T-helper 2 cell (primary cell): ENCODE measurements at regions not wholly inside any gene's neighbourhood (a gene's known extent, or its start where the extent isn't known, plus 50 kb on each side); places are given as distances from the start of the nearest gene placed in this dataset.

ENCODE experiments used
- DNase-seq, 5 experiments: peaks; one replicate each; pipeline versions ENCODE4 v3.0.0 to v3.0.0-alpha.2; 2012 to 2022

DNA sequence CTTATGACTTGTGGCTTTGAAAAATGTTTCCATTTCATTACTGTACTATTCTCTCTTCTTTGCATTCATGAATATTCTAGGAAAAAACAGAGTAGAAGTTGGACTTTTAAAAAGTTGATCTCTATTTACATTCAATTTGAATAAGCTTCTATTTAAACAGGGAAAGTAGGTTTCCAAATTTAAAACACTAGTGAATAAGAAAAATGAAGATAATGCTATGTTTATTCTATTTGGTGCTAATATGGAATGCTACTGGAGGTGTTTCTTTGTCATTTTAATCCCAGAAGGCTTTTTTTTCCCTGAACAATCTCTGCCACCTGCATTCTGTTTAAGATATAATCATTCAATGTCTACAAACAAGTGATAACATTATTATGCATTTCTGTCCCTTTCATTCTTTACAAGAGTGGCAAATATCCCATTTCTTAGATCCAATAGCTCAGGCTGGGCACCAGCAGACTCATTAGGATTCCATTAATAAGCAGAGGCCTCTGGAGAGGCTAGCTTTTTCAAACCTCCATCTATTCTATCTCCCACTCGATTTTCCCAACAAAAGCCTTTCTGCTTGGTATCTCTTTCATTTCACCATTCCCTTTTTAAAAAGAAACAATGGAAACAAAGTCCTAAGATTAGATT is 1001.6 kb upstream of the CDH8 start:
- DNase-seq, result no peak

DNA sequence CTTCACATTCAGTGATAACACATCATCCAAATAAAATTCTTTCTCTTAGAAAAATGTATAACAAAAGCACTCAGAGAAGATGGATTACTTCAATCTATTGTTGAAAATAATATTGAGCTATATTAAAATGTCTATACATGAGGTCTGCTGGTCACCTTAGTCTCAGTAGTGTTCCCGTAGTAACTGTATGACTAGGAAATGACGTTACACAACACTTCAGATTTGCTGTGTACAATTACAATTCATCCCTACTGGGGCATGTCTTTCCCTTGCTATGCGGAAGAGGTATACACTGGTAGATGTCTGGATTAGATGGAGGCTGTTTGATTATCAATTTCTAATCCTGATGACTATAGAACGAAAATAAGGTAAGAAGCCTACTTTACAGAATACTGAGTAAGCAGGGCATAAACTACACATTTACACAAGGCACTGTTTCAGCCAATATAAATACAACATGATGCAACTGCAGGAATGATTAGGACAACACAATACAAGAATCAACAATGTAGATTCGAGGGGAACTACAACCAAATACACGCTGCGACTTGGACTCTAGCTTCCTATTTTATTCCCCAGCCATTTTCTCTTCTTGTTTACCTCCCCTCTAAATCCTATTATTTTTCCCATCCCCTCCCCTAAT is 982.5 kb upstream of the CDH8 start:
- no peak for DNase-seq

DNA sequence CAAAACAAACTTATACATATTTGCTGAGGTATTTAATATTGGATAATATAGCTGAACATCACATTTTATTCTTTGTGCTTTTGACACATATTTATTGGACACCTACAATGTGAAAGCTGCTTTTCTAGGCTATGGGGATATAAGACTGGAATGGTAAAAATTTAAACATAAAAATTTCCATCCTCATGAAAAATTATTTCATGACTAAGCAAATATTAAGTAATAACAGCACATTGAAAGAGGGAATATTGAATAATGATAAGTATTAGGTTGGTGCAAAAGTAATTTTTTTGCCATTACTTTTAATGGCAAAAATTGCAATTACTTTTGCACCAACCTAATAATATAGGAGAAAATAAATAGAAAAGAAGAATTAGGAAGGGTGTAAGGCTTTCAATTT is 972.5 kb upstream of the CDH8 start:
- no peak for DNase-seq

DNA sequence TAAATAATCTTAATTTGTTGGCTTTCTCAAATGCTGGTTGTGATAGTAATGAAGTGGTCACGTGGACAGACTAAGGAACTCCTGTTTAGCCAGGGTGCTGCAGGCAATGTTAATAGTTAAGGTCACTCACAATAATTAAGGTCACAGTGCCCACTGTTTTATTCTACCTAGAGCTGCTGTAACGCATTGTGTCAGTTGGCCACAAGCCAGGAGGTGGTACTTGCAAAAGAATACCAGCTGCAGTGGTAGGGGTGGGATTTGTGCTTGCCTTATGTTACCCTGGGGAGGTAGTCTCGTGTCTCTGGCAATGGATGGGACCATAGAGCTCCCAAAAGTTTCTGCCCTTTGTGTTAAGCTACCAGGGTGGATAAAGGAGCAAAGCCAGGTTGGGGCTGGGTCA is 969.1 kb upstream of the CDH8 start:
- no peak for DNase-seq

DNA sequence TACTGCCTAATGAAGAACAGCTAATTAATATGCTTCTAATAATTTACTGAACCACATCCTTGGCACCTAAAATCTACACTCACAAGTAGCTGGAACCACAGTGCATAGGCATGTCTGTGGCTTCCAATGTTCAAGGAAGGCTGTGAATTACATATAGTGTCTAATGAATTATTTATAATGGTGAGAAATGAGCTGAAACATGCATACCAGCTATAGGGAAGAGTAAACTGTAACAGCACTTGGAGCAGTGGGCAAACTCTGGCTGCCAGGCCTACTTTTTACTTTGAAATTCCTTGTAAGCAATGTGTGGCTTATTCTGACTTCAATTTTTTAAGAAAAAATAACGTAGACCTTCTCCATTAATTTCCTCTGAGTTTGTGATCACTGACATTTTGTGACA is 953.2 kb upstream of the CDH8 start:
- no peak for DNase-seq

DNA sequence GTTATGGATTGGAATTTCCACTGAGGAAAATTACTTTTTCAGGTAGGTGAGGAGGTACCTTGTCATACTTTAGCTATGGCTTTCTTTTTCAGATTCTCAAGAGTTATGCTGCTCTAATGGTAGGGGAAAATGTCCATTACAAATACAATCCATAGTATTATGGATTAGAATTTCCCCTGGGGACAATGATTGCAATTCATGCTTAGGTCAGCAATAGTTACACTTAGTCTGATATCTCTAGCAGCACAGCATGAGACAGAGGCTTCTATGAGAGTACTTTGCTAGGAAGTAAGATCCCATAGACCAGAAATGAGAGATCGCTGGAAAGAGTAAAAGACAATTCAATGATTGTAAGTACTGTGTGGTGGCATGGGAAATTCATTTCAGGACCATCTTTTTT is 949.5 kb upstream of the CDH8 start:
- DNase-seq, result no peak

DNA sequence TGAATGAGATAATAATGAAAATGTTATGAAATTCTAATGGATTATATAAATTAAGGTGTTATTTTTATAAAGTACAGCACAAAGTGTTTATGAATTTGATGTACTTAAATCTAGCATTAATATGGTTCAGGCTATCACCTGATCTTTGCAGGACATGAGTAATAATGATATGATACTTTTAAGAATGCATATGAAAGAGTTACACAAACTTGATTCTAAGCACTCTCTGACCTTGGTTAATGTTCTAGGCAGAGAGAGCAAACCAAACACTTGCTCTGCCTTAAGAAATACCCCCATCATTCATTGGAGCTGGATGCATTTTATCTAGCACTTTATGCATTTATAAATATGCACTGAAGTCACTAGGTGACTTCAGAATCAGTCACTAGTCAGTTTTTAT is 942.2 kb upstream of the CDH8 start:
- no peak for DNase-seq

DNA sequence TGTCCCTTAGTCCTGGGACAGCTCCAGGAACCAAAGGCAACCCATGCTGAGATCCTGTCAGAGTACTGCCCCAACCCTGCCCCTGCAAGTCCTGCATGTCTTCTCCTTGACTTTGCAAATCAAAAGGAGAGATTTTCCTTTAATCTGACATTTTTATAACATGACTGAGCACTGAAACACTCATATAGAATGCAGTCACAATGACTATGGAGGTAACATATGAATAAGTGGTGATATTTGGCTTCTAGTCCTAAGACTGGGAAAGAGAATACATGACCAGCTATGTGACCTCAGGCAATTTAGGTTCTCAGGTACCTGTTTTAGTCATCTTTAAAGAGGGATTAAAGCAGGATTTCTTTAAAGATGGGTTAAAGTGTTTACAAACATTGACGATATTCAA is 941.6 kb upstream of the CDH8 start:
- no peak for DNase-seq

DNA sequence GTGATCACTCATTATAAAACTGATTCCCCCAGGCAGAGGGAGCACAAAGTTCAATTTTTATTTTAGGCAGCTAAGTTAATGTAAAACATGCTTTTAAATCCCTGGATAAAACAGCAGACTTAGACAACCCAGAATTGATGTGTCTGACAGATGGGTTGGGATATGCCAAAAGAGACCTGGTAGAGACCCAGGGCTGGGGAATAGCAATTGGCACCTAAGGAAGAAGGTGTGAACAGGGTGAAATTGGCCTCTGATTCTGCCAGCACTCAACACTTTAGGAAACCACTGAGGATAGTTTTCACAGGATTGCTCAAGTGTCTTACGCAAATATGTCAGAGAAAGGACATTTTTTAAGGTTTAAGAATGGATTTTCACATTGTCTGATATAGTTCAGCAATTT is 938.2 kb upstream of the CDH8 start:
- no peak for DNase-seq

DNA sequence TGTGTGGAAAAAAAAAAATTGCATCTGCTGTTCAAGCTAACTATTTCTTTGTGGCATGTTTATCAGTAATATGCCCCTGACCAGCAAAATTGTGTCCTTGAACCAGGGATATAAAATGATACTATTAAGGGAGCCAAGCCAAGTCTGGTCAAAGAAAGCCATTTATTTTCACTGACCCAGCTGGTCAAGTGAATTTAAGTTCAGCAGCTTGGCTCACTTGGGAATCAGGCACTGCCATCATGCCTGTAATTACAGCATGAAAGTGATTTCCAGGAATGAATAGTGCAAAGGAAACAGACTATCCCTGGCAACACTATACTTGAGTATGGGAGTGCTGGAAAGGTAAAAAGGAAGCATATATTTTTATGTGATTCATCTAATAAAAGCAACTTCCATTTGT is 934.6 kb upstream of the CDH8 start:
- no peak for DNase-seq

DNA sequence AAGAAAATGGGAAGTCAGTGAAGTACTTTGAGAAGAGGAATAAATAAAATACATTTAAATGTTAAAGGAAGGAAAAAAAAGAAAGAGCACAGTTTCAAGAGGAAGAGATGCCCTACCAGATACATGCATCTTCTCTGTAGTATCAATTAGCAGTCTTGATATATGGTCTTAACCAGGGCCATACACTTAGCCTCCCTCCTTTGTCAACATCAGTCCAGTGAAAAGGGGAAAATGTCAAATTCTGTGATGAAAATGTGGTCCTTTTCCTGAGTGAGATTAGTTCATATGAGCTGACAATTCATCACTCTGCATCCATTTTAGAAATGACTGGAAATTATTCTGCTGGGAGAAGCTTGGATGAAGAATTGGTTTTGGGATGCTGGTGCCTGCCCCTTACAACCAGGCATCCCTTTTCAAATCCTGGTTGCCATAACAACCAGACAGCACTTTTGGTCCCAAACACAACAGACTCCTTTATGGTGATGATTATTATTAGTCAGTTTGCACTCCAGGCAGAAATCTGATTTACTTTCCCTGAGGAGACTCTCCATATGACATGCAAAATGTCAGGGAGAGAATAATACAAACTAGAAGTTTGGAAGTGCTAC is 933.6 kb upstream of the CDH8 start:
- DNase-seq, result no peak

DNA sequence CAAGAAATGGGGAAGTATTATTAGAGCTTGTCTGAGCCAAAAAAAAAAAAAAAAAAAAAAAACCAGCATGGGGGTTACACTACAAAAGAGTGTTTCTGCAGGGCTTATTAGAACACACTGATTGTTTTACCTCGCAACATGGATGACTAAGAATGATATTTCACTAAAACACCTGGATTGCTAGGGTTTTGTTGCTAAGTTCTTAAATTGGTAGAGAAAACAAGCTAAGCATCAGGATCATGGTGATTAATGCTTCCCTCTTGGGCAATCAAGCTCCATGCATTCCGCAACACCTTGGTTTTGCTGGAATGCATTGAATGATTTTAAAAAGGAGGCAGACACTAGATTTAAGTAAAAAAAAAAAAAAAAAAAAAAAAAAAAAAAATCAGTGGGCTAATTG is 931.4 kb upstream of the CDH8 start:
- no peak for DNase-seq

DNA sequence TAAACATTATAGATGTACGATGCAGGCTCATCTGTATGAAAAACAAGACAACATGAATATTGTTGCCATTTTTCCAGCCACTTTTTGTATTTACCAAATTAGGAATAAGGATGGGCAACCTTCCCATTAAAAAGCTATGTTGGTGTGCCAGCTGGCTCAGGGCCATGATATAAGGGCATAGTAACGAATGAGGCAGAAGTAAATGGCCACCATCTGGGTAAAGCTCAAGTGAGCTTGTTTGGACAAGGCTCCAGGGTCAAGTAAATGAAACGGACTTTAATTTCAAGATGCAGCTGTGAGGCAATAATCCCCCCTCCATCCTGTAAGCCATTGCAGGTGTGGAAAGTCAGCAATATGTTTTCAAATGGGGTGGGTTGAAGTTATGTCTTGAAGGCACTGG is 930.9 kb upstream of the CDH8 start:
- DNase-seq, result no peak

DNA sequence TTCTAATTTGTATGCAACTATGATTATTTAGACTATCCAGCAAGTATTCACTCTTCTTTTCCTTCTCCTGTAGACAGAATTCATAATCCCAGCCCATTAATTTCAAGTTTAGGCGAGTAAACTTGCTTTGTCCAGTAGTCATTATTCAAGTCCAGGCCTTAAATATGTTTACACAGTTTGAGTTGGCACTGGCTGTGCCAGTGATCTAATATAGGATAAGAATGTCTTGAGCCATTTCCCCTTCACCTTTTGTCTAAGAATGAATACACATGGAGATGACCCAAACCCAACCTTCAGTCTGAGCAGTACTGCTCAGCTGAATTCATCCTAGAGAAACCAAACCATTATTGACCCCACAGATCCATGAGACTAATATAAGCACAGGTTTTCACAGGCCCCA is 930.4 kb upstream of the CDH8 start:
- DNase-seq, result no peak

DNA sequence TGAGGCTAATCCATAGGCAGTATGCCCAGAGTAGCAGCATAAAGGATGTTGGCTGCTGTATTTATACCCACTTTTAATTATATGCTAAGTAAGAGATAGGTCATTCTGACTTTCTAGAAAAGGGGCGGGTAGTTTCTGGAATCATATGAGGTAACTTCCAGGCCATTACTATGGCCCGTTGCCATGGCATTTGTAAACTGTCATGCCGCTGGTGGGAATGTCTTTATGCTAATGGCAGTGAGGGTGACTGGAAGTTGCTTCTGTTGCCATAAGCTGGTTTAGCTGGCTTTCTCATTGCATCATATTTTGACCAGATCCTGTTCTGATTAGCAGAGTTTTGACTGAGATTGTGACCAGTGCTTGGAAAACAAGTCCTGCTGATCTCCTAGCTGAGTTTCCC is 929.6 kb upstream of the CDH8 start:
- DNase-seq, result no peak

DNA sequence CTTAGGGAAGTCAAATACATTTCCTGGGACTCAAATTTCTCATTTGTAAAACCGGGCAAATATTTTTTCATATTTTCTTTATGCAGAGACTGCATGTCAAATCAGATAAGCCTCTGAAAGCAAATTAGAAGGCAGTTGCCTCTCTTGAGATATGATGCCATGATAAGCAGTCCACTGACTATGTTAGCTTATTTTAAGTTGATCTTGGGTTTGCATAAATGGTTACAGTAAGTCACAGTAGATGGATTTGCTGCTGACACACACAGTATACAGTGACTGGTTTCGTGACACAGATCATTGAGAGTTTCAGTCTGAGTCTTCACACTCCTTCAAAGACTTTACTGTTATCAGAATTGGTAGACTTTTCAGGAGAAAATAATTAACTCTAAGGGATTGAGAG is 927.6 kb upstream of the CDH8 start:
- DNase-seq, result peak in 1 of 5 experiments; percentile 71

DNA sequence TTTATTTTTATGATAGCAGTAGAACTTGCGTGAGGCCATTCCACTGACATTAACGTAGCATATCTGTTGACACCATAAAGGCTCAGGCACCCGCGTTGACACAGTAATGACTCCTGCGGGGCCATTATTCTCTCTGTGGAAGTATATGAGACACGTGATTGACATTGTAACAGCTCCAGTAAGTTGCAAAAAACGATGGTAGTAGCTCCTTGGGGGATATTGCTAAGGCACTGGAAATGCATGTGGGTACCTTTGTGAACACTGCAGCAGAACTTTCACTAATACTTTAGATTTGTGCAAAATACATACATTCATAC is 918.8 kb upstream of the CDH8 start:
- DNase-seq, result no peak

DNA sequence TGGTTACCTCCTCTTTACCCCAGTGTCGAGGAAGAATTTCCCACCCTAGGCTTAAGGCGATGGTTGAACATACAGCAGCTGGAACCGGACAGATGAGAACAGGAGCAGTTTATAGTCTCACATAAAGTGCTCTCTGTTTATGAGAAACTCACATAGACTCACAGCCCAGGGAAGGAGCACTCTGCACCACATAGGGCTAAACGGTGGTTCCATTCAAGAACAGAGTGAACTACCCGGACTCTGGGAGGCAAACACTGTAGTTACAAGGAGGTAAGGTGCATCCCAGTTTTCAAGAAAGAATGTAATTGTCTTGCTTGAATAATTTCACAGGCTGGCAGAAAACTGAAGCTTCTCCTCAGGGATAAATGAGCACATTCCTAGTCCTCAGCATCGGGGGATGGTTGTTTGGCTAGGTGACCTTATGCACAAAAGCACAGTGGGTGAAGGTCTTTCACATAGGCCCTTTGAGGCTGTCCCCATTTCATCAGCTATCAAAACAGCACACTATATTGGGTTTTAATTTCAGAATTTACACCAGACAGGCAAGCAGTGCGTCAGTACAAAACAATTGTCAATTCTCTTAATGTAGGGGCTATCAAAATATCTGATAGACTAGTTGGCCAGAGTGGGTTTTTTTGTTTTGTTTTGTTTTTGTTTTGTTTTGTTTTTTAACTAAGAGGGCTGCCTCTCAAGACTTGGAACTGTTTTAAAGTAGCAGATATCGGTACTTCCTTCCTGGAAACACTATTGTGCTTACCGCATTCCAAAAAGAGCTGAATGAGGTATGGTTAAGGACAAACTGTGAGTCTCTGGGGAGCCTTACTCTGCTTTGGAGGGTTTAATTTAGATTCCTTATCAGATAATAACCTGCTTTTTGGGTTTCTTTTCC is 918.1 kb upstream of the CDH8 start:
- DNase-seq, result no peak

DNA sequence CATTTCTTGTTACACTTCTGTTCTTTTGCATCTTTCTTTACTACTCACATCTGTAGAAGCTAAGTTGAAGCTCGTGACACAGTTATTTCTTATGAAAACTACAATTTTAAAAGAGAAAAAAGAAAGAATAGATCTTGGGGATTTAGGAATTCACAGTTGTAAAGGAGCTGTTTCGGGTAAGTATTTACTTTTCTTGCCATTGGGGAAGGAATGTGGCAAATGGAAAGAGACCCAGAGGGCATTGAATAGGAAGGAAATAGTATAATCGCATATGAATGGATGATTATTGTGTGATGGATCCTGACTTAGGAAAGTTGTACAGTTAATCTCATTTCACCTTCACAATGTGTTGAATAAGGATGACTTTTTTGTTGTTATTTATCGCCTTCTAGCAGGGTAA is 914.1 kb upstream of the CDH8 start:
- no peak for DNase-seq

DNA sequence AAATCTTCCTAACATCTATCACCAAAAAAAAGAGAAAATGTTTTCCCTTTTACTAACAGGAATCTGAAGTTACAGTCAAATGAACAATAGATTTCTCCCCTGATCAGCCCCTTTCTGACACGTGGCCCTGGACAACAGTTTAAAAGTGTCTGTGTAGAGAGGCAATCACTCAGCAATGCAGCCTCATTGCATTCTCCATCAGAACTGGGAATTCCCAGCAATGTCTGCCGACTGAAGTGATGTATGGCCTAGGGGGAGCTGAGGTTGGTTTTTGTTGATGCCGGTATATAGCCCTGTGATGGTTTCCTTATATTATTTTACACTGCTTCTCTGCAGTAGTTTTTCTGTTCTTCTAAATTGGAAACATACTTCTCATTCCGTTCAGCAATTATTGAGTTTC is 904.3 kb upstream of the CDH8 start:
- DNase-seq, result no peak

DNA sequence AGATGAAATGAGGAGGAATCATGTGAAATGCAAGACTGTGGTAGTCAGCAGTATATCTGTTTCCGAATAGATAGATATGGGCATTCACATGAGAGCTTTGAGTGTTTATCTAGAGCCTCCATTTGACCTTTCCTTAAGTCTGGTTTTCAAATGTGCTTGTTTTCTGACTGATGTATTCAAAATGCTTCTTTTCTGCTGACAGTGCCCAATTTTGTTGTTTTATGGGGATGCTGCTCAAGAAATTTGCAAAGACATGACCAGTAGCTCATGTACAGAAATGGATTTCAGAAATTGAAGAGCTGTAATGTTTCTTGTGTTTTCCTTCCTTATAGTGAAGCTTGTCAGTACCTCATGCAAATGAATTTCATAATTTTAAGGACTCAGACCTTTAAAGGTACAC is 903.4 kb upstream of the CDH8 start:
- DNase-seq, result no peak

DNA sequence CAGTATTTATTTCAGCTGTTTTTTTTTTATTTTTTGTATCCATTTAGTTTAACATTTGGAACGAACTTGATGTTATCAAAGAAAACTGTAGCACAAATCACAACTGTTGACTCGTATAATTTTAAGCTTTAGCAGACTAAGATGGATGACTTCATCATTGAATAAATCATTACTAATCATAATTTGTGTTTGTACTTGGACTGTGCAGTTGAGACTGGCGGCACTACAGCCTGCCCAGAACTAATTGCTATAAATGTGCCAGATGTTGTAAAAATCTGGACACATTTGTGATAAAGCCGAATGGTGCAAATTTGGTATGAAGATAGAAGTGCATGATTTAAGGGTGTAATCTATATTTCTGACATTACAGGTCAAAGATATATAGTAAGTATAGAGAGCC is 897.7 kb upstream of the CDH8 start:
- no peak for DNase-seq

DNA sequence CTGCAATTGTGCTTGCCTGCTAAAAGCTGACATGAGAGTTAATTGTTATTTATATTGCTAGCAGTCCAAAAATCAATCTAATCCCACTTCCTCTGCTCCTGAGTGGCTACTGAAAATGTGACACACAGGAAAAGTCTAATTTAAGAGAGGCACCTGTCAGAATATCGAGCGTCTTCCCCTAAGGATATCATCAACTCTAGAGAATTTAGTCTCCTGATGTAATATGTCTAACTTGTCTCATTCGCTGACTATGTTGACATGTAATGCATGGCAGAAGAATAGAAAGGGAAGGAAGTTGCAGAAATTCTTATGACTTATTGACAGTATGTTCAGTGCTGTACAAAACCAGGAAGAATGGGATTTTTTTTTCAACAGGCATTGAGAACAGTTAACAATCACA is 893.4 kb upstream of the CDH8 start:
- no peak for DNase-seq

DNA sequence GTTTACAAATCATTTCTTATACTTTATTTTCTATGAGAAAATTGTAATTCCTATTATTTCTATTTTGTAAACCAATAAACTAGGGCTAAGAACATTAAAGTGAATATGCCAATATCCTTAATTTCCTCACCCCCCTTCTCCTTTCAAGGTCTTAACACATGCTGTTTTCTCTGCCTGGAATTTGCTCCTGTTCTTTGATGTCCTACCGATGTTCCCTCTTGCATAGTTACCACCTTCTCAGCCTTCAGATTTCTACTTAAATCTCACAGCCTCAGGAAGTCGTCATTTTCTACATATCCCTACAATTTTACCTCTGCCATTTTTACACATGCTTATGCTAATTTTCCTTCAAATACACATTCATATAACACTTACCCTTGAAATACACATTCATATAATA is 890.9 kb upstream of the CDH8 start:
- DNase-seq, result no peak
